Vagina (tissue), 2 donors: ENCODE measurements at regions not wholly inside any gene's neighbourhood (a gene's known extent, or its start where the extent isn't known, plus 50 kb on each side); places are given as distances from the start of the nearest gene placed in this dataset.

Experiments
- DNase-seq, 2 donors: peaks; one replicate each; pipeline ENCODE4 v3.0.0-alpha.2; 2017; ENCODE audit errors: extremely low spot score in 2 of 2
- H3K27ac ChIP-seq: fragments of 200-600 bp; sonication (generic); one replicate; pipeline ENCODE4 v1.5.1; 2019
- H3K27me3 ChIP-seq: fragments of 200-600 bp; sonication (generic); one replicate; pipeline ENCODE4 v1.5.1; 2019
- H3K36me3 ChIP-seq, 2 donors: fragments of 200-600 bp; sonication (generic); one replicate each; pipeline ENCODE4 v1.5.1; 2017 to 2019
- H3K4me1 ChIP-seq: fragments of 200-600 bp; sonication (generic); one replicate; pipeline ENCODE4 v1.5.1; 2019
- H3K4me3 ChIP-seq, 2 donors: fragments of 200-600 bp; sonication (generic); 1 replicate in 1 of 2; 2 replicates in 1 of 2; pipeline ENCODE4 v1.5.1; 2016 to 2019
- H3K9me3 ChIP-seq: fragments of 200-600 bp; sonication (generic); one replicate; pipeline ENCODE4 v1.5.1; 2019
- CTCF ChIP-seq, 3 experiments: fragments of 450-650 bp in 2 of 3; fragments of 200-600 bp in 1 of 3; sonication (generic) in 1 of 3; IDR thresholded peaks; one replicate each; pipeline ENCODE4 v1.5.1; 2017 to 2019; ENCODE audit warnings: antibody characterized with exemption in 3 of 3, mild to moderate bottlenecking in 2 of 3, moderate library complexity in 2 of 3
- POLR2A ChIP-seq, 2 donors: fragments of 450-650 bp; IDR thresholded peaks; one replicate each; pipeline ENCODE4 v1.6.1; 2017; ENCODE audit warnings: antibody characterized with exemption in 2 of 2, mild to moderate bottlenecking in 2 of 2, moderate library complexity in 2 of 2
- POLR2AphosphoS5 ChIP-seq, 2 donors: sonication (generic); formaldehyde crosslinking; IDR thresholded peaks; one replicate each; pipeline ENCODE4 v1.9.0; 2017; ENCODE audit warnings: antibody characterized with exemption in 2 of 2, mild to moderate bottlenecking in 2 of 2, low read depth in 1 of 2; ENCODE audit not compliant: insufficient read depth in 1 of 2
- intact Hi-C: fragments of 100-400 bp; cut with DNase I; formaldehyde crosslinking; loops from one replicate; pipeline ENCODE4 v1.15.1; 2023

- Histone ChIP-seq H3K27ac (no peak overlapping the region), H3K4me3 (no peak overlapping the region), H3K4me1 (no peaks in the 10 kb centered on the region), H3K9me3 (no peaks in the 10 kb centered on the region), H3K36me3 (no peaks in the 10 kb centered on the region), H3K27me3 (no peaks in the 10 kb centered on the region)
- intact Hi-C loops, result no loop called here
- no peak for DNase-seq
- TF ChIP-seq POLR2A (IDR thresholded peaks at IDR 0.05) (no peak), CTCF (IDR thresholded peaks at IDR 0.05) (no peak), POLR2AphosphoS5 (IDR thresholded peaks at IDR 0.05; ENCODE audit: insufficient read depth in 1 of 2, low read depth in 1 of 2) (no peak)
Observed at GRCh38 chr3:877001-877400, 215.8 kb upstream of the CNTN6 start.

- no peaks in the 10 kb centered on the region for H3K36me3 ChIP-seq
- intact Hi-C loops, result no loop called here
- no peak for TF ChIP-seq POLR2A (IDR thresholded peaks at IDR 0.05)
- TF ChIP-seq CTCF (IDR thresholded peaks at IDR 0.05), result no peak
- no peak for TF ChIP-seq POLR2AphosphoS5 (IDR thresholded peaks at IDR 0.05; ENCODE audit: insufficient read depth in 1 of 2, low read depth in 1 of 2)
Observed at GRCh38 chr3:878746-879145, 214.1 kb upstream of the CNTN6 start.

GRCh38 chr3:880371-880770 lies 212.5 kb upstream of the CNTN6 start:
- TF ChIP-seq POLR2AphosphoS5 (IDR thresholded peaks at IDR 0.05; ENCODE audit: insufficient read depth in 1 of 2, low read depth in 1 of 2) (no peak), POLR2A (IDR thresholded peaks at IDR 0.05) (no peak), CTCF (IDR thresholded peaks at IDR 0.05) (no peak)
- Histone ChIP-seq H3K4me1 (no peaks in the 10 kb centered on the region), H3K4me3 (no peak overlapping the region), H3K9me3 (no peaks in the 10 kb centered on the region), H3K27ac (no peak overlapping the region), H3K27me3 (no peaks in the 10 kb centered on the region), H3K36me3 (no peaks in the 10 kb centered on the region)
- DNase-seq, result no peak
- intact Hi-C loops, result no loop called here

More at GRCh38 chr3:878746-879145, 214.1 kb upstream of the CNTN6 start:
- no peak for DNase-seq
- Histone ChIP-seq H3K9me3 (no peaks in the 10 kb centered on the region), H3K4me1 (no peaks in the 10 kb centered on the region), H3K27me3 (no peaks in the 10 kb centered on the region), H3K27ac (no peak overlapping the region), H3K4me3 (no peak overlapping the region)

- DNase-seq, result no peak
- no peak for TF ChIP-seq POLR2A (IDR thresholded peaks at IDR 0.05)
- TF ChIP-seq POLR2AphosphoS5 (IDR thresholded peaks at IDR 0.05; ENCODE audit: insufficient read depth in 1 of 2, low read depth in 1 of 2), result no peak
- no peak for TF ChIP-seq CTCF (IDR thresholded peaks at IDR 0.05)
- no peaks in the 10 kb centered on the region for H3K27me3 ChIP-seq
- intact Hi-C loops, result no loop called here
- no peaks in the 10 kb centered on the region for H3K36me3 ChIP-seq
- H3K4me1 ChIP-seq, result no peaks in the 10 kb centered on the region
- no peak overlapping the region for H3K4me3 ChIP-seq
- H3K27ac ChIP-seq, result no peak overlapping the region
- H3K9me3 ChIP-seq, result no peaks in the 10 kb centered on the region
Observed at GRCh38 chr3:882533-882932, 210.3 kb upstream of the CNTN6 start.

GRCh38 chr3:901953-902778 lies 190.7 kb upstream of the CNTN6 start:
- intact Hi-C loops, result no loop called here
- Histone ChIP-seq H3K27ac (no peak overlapping the region), H3K27me3 (no peaks in the 10 kb centered on the region), H3K4me1 (no peaks in the 10 kb centered on the region), H3K9me3 (no peaks in the 10 kb centered on the region), H3K4me3 (no peak overlapping the region), H3K36me3 (no peaks in the 10 kb centered on the region)
- no peak for DNase-seq
- TF ChIP-seq CTCF (IDR thresholded peaks at IDR 0.05), result no peak
- no peak for TF ChIP-seq POLR2A (IDR thresholded peaks at IDR 0.05)
- no peak for TF ChIP-seq POLR2AphosphoS5 (IDR thresholded peaks at IDR 0.05; ENCODE audit: insufficient read depth in 1 of 2, low read depth in 1 of 2)
